ENCODE measurements at regions not wholly inside any gene's neighbourhood (a gene's known extent, or its start where the extent isn't known, plus 50 kb on each side); places are given as distances from the start of the nearest gene placed in this dataset.
A peak's percentile ranks its signal among the peaks of the same experiment; 100 is the strongest.

DNA sequence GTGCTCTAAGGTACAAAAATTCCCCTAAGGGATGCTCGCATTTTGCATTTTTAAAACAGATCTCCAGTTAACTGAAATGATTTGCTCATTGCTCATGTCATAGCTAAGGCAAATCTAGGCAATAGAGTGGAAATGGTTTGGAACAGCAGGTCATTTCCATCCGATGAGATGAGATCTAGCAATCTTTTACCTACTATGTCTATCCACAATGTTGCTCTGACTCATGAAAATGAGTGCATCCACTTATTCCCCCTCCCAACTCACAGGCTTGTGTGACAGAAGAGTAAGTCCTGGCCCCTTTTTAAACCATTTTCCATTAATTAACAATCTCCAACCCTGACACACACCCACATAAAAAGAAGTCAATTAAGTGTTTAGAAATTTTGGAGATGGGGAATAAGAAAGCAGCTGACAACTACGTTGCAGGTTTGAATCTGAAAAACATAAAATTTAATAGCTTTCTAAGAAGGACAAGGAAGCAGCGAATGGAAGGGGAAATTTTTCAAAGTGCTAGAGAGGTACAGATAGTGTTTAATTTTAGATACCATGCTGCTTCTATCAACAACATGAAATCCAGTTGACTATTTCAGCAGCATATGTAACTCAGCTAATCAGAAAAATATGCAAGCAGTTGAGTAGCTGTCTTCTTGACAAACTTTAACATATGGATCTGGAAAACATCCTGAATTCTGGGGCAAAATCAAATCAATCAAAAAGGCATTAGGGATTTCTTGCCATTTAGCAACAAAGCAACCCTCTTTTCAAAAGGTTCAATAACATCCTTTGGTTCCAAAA is 112.0 kb downstream of the TMCO5A start:
- no peak for DNase-seq (ENCODE audit: low spot score)

DNA sequence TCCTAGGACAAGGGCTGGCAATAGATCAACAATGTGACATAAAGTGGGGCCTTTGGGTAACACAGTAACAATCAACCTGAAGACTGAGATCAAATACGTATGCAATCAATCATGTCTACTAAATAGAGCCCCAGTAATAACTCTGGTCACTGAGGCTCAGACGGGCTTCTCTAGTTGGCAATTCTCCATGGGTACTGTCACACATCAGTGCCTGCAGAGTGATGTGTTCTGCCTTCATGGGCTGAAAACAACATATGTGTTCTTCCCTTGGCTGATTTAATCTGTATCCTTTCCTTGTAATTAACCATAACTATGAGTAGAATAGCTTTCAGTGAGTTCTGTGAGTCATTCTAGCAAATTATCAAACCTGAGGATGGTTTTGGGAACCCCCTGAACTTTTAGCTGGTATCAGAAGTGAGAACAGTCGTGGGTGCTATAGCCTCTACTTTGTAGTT is 113.6 kb downstream of the TMCO5A start:
- DNase-seq (ENCODE audit: low spot score) = no peak

DNA sequence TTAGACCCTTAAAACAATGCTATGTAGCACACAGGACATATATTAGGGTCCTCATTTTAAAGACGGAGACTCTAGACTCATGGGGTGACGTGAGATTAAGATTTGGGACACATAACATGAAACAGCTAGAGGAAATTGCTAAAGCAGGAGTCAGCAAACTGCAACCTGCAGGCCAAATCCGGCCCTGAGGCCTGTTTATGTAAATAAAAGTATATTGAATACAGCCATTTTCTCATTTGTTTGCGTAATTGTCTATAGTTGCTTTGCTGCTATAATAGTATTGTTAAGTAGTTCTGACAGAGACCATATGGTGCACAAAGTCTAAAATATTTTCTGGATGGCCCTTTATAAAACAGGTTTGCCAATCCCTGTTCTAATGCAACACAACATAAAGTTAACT is 115.5 kb downstream of the TMCO5A start:
- DNase-seq (ENCODE audit: low spot score) = no peak

DNA sequence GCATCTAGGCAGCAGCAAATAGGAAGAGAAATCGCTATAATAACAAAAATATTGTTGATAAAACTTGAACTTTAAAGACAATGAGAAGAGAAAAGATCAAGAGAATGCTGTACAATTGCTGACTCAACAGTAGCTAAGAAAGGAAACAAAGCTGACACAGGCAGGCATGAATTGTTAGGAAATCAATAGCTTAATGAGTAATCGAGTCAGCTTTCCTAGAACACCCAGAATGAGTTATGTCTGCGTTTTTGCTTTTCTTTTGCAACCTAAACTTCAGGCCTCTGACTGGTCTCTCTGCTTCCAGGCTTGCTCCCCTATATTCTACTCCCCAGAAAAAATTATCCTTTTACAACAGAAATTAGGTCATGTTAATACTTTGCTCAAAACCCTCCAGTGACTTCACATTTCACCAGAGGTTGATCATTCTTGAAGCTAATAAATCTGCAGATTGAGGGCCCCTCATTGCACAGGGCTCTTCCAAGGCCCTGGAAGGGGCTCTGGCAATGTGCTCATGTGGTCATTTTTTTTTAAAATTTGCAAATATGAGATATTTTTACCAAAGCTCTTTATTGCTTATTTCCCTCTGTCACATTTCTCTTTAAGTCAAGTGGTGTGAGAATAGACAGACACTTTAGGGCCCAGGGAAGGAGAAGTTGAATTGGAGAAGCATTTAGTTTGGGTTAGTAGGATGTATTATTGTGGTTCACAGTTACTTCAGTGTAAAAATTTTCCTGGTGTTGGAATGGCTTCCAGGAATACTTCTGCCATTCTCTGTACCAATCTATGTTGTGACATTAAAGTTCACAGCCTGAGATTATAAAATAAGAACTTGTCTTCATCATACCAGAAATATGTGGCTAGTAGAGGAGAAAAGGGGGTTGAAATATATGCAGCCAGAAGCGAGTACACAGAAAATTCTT is 116.3 kb downstream of the TMCO5A start:
- no peak for DNase-seq (ENCODE audit: low spot score)

DNA sequence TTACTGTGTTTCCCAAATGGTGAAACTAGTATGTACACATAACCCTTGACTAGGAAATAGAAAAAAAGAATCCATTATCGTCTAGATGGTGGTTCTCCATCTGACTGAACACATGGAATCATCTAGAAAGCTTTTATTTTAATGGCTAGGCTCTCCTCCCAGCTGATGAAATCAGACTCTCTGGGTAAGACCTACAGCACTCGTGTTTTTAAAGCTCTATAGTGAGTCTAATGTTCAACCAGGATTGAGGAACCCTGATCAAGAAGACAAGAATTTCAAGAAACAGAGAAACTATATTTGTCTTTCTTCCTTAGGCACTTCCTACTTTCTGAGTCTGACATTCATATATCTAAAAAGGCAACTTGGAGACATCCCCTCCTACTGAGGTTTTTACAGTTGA is 118.8 kb downstream of the TMCO5A start:
- no peak for DNase-seq (ENCODE audit: low spot score)

DNA sequence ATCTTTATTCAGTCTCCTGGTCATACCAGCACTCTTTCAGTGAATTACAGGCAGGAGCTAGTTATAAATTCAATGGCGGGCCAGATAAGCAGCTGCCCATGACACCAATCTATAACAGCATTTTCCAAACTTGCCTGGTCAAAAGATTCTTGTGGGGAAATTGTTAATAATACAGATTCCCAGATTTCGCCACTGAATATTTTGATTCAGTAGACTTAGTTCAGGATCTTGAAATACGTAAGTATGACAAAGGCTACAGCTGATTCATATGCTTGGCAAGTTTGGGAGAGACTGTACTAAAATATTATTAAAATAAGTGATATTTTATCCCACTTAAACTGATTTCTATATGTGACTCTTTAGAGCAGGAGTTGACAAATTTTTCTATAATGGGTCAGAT is 119.3 kb downstream of the TMCO5A start:
- no peak for DNase-seq (ENCODE audit: low spot score)

DNA sequence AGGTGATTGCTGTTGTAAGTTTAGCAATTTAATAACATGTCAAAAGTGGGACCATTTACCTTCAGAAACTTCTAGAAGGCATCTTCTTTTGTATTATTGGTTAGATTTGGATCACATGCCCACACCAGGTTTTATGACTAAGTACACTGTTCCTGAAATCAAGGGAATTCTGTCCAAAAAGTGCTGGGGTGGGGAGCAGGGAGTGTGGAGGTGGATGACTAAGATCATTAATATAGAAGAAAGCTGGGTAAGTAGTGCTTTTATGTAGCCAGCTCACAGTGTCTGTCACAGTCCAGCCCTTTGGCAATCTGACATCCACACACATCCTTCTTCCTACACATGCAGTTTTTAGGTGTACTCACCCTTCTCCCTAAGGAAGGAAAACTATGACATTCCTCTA is 120.0 kb downstream of the TMCO5A start:
- no peak for DNase-seq (ENCODE audit: low spot score)

DNA sequence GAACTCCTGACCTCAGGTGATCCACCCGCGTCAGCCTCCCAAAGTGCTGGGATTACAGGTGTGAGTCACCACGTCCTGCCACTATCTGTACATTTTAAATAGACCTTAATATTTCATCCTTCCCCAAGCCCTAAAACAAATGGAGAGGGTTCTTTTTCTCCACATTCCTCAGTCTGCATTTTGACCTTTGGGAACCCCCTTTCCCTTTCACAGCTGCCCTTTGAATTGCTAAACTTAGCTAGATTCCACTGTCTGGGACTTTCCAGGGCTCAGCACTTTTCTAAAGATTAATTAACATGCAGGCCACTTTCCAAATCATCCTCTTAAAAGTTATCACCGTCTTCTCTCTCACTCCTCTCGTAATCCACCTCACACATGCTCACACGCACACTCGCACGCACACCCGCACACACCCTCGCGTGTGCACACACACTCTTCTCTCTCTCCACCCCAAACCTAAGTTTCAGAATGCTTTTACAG is 124.2 kb downstream of the TMCO5A start:
- no peak for DNase-seq (ENCODE audit: low spot score)

DNA sequence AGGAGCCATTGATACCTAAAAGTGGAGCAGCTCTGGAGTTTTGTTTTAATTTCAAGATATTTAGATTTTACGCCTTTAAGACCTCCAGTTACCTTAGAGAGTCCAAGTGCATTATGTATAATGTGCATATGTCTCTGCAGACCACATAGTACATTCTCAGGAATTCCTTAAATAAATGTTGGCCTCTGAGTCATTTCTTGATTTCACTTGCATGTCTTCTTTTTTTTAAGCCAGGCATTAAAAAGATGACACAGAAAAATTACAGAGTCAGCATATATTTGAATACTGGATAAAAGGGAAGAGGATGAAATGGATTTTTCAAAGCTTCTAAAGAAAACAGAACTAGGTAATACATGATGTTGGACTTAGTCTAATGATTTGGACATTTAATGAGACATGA is 125.2 kb downstream of the TMCO5A start:
- no peak for DNase-seq (ENCODE audit: low spot score)

DNA sequence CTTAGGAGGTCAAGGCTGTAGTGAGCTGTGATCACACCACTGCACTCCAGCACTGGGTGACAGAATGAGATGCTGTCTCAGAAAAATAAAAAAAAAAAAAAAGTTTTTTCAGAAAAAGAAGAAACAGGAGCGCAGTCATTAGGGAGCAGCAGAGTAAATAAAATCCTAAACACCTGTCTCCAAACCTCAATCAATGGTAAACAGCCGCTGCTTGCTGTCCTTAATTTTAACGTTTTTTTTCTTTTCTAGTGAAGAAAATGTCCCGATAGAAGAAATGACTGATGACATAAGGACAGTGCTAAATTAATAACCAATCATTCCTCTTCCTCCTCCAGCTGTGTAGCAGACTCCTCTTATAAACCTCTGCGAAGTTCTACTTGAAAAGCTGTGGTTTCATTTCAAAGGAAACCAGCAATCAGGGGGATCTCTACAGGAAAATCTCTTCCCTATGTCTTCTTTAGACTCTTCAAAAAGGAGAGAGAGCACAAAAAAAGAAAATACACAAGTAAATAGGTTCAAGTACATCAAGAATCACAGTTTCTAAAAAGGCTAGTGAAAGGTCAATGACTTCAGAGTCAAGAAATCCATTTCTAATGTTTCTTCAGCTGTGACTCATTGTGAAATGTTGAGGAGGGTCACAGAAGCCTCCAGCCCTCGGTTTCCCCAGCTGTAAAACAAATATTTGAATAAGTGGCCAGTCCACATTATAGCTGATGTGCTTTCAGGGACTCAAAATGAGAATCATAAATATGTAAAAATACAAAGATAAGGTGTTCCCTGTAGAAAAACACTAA is 127.6 kb downstream of the TMCO5A start:
- DNase-seq (ENCODE audit: low spot score) = no peak

DNA sequence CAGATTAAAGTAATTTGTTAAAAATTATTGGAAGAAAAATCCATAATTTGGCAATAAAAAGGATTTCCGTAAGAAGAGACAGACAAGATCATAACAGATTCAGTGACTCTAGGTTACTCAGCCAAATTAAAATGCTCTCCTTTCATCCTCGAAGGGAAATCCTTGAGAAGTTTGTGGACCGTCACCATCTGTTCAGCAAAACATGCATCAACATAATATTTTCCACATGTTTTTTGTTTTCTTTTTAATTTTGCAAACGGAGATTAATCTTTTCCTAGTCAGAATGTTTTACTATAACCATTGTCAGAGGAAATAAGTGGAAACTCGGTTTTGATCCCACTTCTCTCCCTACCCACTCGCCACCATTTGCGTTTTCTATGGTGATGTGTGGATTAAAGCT is 128.3 kb downstream of the TMCO5A start:
- no peak for DNase-seq (ENCODE audit: low spot score)

DNA sequence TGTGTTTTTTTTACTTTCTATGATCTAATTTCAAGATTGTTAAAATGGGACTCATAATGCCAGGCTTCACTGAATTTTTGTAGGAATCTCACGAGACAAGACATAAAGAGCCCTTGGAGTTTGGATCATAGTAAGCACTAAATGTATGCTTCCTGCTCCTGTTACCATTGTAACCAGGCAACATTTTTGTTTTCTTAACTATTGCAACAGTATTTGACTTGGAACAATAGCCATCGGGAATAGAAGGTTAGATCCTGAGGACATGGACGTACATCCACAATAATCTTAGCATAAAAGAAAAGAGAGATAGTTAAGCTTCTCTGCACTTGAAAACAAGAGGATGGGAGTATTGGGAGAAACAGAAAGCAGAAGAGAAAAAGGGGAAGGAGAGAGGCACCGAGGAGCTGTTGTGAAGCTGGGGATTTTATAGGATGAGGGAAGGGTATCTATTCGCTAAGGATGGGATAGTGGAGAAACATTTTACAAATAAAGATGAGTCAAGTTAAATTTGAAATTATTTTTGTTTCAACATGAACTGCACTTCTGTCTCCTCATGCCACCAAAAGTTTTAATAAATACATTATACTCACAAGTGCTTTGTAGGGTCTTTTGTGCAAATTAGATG is 131.4 kb downstream of the TMCO5A start:
- no peak for DNase-seq (ENCODE audit: low spot score)

DNA sequence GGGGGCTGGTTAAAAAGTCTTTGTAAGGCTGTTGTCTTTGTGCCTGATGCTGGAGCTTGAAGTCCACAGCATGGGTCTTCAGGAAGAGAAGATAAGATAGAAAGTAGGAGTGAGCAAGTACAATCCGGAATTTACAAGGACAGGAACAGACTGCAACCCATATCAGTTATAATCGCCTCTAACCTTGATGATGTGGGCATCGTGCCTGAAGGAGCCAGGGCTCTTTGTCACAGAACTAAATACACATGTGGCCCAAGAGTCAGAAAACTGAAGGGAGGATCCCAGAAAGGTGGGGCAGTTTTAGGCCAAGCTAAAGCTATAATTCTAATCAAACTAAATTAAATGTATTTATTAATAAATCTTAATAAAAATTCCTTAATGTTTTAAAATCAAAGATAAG is 132.2 kb downstream of the TMCO5A start:
- no peak for DNase-seq (ENCODE audit: low spot score)

DNA sequence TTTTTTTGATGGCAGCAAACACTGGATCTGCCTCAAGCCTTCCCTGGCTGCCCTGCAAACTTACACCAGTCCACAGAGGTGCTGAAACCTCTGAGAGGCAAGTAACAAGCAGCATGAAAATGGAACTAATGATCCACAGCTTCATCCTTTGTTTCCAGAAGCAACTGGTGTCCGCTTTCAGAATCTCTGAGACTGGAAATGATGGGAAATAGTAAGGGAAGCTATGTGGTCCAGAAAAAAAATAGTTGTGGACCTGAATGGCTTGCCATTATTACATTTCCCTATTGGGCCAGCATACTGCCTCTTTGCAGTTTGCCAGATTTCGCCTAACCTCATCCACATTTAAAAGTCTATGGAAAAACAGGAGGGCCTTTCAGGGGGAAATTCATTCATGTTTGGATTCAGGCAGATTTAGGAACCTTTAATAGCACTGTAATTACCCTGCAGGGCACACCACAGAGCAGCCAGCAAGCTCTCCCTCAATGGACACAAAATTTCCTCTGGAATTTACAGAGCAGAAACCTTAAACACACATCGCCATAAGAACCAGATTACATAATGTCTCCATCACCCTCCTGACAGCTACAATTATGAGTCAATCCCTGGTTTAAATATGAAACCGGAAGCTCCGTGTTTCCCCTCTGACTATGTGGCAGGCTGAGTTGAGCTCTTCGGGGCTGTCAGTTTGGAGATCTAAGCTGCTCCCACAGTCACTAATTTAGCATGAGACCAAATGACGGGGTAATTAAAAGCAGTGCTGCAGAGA is 134.4 kb downstream of the TMCO5A start:
- DNase-seq (ENCODE audit: low spot score) = no peak

DNA sequence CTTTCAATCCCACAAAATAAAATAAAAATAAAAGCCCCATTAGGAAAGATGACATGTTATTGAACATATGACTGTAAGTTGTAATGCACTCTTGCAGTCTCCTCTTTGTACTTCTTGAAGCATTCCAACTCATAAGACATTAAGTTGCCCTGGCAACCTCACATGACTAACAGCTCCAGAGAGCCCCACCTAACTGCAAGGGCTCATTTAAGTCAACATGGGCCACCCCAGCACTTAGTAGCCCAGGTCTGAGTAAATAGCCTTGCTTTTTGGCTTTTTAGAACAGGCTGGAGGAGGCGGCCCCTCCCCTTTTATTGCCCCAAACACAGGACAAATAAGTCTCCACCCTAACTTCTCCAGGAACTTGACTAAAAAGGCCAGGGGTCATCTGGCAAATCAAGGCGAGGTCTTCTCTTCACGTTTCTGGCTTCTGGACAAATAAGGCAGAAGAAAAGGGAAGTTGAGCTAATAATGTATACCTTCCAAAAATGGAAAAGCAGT is 135.1 kb downstream of the TMCO5A start:
- peak; percentile 48 for DNase-seq (ENCODE audit: low spot score)

DNA sequence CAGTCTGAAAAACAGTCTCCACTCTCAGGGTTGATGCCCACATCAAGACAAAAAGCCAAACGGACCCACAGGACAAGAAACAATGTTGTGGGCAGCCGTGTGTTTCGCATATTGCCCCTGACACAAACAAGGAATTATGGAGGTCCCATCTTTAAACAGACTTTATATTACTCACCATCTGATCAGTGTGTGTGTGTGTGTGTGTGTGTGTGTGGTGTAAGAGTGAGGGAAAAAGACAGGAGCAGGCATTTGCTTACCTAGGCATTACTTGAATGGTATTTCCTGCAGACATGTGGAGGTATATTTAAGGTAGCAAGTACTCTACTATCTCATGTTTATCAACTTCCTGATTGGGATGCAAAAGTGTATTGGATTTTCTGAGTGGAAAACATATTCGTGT is 136.3 kb downstream of the TMCO5A start:
- DNase-seq (ENCODE audit: low spot score) = no peak

DNA sequence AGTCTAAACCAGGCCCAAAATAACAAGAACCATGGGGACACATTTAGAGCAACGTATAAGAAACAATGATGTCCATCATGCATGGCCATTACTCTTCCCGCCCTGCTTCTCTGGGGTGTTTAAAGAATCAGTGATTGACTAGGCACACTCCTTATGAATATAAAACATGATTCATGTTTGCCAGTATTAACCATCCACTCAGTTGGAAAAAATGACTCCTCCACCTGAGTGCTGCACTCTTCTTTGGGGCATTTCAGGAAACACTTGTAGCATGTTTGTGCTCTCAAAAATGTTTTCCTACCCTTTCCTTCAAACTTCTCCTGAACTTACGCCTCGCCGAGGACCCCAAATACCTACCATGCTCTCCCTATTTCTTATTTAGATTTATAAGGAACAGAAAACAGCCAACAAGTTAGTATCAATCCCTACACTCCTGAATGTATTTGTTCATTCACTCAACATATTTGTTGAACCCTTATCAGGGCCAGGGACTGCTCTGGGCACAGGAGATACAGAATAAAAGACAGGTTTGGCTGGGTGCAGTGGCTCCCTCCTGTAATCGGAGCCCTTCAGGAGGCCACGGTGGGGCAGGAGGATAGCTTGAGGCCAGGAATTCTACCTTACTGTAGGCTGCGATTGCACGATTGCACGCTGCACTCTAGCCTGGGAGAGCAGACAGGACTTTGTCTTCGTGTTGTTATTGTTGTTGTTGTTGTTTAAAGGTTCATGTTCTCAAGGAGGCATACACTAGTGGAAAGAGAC is 137.0 kb downstream of the TMCO5A start:
- DNase-seq (ENCODE audit: low spot score) = no peak

DNA sequence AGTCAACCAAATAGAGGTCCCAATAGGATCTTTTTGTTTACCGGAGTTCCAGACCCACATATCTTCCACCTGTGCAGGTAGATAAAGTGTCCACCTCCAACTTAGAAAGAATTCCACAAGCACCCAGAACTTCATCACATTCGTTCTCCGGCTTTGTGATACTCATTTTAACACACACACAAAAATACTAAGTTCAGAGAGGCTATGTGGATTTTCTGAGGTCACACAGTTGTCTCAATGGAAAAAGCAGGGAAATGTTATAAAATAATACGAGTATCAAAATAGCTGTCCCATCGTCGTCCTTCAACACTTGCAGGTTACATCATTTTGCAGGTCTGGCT is 137.5 kb downstream of the TMCO5A start:
- no peak for DNase-seq (ENCODE audit: low spot score)

DNA sequence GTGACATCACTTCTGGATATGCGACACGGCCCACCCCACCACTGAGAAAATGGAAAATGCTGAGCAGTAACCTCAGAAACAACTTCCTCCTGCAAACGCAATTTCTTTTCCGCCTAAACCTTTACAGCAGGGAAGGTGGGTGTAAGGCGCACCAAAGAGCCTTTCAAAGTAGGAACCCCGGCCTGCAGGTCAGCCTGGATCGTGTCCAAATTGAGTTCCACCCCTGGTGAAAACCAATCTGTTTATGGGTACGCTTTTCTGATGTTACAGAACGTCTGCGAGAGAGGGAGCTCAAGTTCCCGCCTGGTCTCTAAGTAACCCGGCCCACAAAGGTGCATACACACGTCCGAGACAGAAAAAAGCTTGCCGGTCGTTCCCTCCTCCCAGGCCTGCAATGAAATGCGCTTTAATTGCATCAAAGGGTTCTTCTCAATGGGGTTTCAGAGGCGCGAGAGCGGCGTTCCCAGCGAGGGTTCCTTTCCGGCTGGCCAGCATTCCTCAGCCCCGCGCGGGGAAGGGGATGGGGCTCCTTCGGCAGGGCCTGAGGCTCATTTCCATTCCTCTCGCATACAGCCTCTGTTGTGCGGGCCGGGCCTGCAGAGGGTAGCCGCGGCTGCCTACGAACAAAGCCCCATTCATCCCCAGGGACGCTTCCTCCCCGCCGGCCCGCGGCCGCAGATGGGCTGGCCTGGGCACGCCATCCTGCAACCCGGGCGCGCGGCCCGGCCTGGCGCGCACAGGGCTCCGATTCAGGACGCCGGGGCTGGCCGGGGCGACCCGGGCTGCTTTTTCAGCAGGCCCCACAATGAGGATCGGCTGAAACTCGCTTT is 138.1 kb downstream of the TMCO5A start:
- DNase-seq (ENCODE audit: low spot score) = peak; percentile 93
